Hepatocyte (in vitro differentiated cells): ENCODE measurements at regions not wholly inside any gene's neighbourhood (a gene's known extent, or its start where the extent isn't known, plus 50 kb on each side); places are given as distances from the start of the nearest gene placed in this dataset.

Experiments
- DNase-seq: peaks from one replicate; pipeline ENCODE4 v3.0.0-alpha.2; 2016; ENCODE audit warnings: low spot score
- H2AFZ ChIP-seq: fragments of 200-600 bp; sonication (generic); 2 replicates; pipeline ENCODE4 v1.6.0; 2016; ENCODE audit warnings: antibody characterized with exemption, mild to moderate bottlenecking
- H3K27ac ChIP-seq: fragments of 200-600 bp; sonication (generic); 2 replicates; pipeline ENCODE4 v1.5.1; 2016; ENCODE audit warnings: mild to moderate bottlenecking
- H3K27me3 ChIP-seq: fragments of 200-600 bp; sonication (generic); 2 replicates; pipeline ENCODE4 v1.6.1; 2016
- H3K36me3 ChIP-seq: fragments of 200-600 bp; sonication (generic); replicated peaks from 2 replicates; pipeline ENCODE4 v1.5.1; 2016; ENCODE audit warnings: low read depth; ENCODE audit not compliant: insufficient read depth
- H3K4me1 ChIP-seq: fragments of 200-600 bp; sonication (generic); 2 replicates; pipeline ENCODE4 v1.5.1; 2016; ENCODE audit warnings: mild to moderate bottlenecking, moderate library complexity; ENCODE audit not compliant: insufficient read depth
- H3K4me2 ChIP-seq: fragments of 200-600 bp; sonication (generic); 2 replicates; pipeline ENCODE4 v1.6.0; 2016
- H3K4me3 ChIP-seq: fragments of 200-600 bp; sonication (generic); 2 replicates; pipeline ENCODE4 v1.5.1; 2016; ENCODE audit warnings: mild to moderate bottlenecking
- H3K79me2 ChIP-seq: fragments of 200-600 bp; sonication (generic); 2 replicates; pipeline ENCODE4 v1.6.0; 2017; ENCODE audit warnings: mild to moderate bottlenecking
- H3K9me2 ChIP-seq: fragments of 200-600 bp; sonication (generic); replicated peaks from 2 replicates; pipeline ENCODE4 v1.6.0; 2017; ENCODE audit warnings: mild to moderate bottlenecking; ENCODE audit not compliant: insufficient read depth
- H3K9me3 ChIP-seq: fragments of 200-600 bp; sonication (generic); 2 replicates; pipeline ENCODE4 v1.5.1; 2016; ENCODE audit warnings: low read depth, mild to moderate bottlenecking
- H4K20me1 ChIP-seq: fragments of 200-600 bp; sonication (generic); 2 replicates; pipeline ENCODE4 v1.6.0; 2016; ENCODE audit warnings: mild to moderate bottlenecking; ENCODE audit not compliant: insufficient read depth, poor library complexity, severe bottlenecking
- EZH2 ChIP-seq: fragments of 200-600 bp; sonication (generic); IDR thresholded peaks from 2 replicates; pipeline ENCODE4 v1.6.1; 2016; ENCODE audit warnings: antibody characterized with exemption, mild to moderate bottlenecking, borderline replicate concordance
- EZH2phosphoT487 ChIP-seq: fragments of 200-600 bp; sonication (generic); IDR thresholded peaks from one replicate; pipeline ENCODE4 v1.6.1; 2018; ENCODE audit warnings: antibody characterized with exemption, mild to moderate bottlenecking, low read depth, moderate library complexity; ENCODE audit not compliant: unreplicated experiment, severe bottlenecking
- WGBS: methylation state at CpG from one replicate; pipeline ENCODE4 v1.1.6; 2016; ENCODE audit warnings: low lambda C conversion rate; ENCODE audit errors: missing lambda C conversion rate; 5-methylcytosine and 5-hydroxymethylcytosine counted together
- TF ChIP-seq, protein P1 (sequence below): fragments of 200-600 bp; sonication (generic); IDR thresholded peaks from 2 replicates; pipeline ENCODE4 v1.5.1; 2016; ENCODE audit warnings: antibody characterized with exemption, mild to moderate bottlenecking; ENCODE audit not compliant: poor library complexity

DNA sequence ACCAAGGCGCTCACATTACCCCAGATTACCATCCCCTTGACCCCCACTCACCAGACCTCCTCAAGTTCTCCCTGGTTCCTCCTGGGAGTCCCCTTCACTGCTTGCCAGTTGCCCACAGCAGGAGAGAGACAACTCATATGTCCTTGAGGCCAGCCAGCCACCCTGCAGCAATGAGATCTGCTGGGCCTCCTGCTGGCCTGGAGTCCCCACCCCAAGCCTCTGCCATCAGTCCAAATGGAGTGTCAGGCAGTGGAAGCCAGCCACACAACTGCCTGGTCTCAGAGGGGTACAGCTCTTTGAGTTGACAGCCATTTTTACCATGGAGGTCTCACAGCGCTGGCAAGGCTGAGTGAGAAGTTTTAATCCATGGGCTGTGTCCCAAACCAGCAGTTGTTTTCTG, 53.0 kb upstream of the EXOC4 start:
- Histone ChIP-seq H3K4me3 (no peak overlapping the region), H3K4me2 (no peak overlapping the region), H2AFZ (no peak overlapping the region), H4K20me1 (no peaks in the 10 kb centered on the region), H3K27ac (no peak overlapping the region), H3K9me2 (no peaks in the 10 kb centered on the region), H3K4me1 (no peaks in the 10 kb centered on the region), H3K36me3 (no peaks in the 10 kb centered on the region), H3K9me3 (no peaks in the 10 kb centered on the region), H3K27me3 (peaks cover 9% of the 10 kb centered on the region), H3K79me2 (no peaks in the 10 kb centered on the region)
- DNase-seq, result no peak
- WGBS, result 95% methylated on average over 2 of the region's 2 CpGs
- TF ChIP-seq EZH2 (no peak), EZH2phosphoT487 (no peak)
- TF ChIP-seq, protein P1, sequence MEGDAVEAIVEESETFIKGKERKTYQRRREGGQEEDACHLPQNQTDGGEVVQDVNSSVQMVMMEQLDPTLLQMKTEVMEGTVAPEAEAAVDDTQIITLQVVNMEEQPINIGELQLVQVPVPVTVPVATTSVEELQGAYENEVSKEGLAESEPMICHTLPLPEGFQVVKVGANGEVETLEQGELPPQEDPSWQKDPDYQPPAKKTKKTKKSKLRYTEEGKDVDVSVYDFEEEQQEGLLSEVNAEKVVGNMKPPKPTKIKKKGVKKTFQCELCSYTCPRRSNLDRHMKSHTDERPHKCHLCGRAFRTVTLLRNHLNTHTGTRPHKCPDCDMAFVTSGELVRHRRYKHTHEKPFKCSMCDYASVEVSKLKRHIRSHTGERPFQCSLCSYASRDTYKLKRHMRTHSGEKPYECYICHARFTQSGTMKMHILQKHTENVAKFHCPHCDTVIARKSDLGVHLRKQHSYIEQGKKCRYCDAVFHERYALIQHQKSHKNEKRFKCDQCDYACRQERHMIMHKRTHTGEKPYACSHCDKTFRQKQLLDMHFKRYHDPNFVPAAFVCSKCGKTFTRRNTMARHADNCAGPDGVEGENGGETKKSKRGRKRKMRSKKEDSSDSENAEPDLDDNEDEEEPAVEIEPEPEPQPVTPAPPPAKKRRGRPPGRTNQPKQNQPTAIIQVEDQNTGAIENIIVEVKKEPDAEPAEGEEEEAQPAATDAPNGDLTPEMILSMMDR, result no peak

DNA sequence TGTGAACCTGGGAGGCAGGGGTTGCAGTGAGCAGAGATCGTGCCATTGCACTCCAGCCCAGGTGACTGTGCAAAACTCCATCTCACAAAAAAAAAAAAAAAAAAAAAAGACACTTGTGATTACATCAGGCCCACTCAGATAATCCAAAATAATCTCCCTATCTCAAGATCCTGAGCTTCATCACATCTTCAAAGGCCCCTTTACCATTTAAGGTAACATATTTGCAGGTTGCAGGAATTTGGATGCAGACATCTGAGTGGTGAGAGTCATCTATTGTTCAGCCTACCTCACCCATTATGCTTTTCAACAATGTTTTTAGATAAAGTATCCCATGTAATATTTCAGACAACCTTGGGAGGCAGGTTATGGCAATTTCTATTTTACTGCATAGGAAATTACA, 51.4 kb upstream of the EXOC4 start:
- Histone ChIP-seq H3K4me2 (no peak overlapping the region), H2AFZ (no peak overlapping the region), H3K27me3 (peaks cover 9% of the 10 kb centered on the region), H3K9me3 (no peaks in the 10 kb centered on the region), H3K4me3 (no peak overlapping the region), H3K27ac (no peak overlapping the region), H3K36me3 (no peaks in the 10 kb centered on the region), H3K9me2 (no peaks in the 10 kb centered on the region), H4K20me1 (no peaks in the 10 kb centered on the region), H3K4me1 (no peaks in the 10 kb centered on the region), H3K79me2 (no peaks in the 10 kb centered on the region)
- no peak for TF ChIP-seq EZH2phosphoT487
- DNase-seq, result no peak
- WGBS, result 94% methylated on average over 1 of the region's 1 CpG

DNA sequence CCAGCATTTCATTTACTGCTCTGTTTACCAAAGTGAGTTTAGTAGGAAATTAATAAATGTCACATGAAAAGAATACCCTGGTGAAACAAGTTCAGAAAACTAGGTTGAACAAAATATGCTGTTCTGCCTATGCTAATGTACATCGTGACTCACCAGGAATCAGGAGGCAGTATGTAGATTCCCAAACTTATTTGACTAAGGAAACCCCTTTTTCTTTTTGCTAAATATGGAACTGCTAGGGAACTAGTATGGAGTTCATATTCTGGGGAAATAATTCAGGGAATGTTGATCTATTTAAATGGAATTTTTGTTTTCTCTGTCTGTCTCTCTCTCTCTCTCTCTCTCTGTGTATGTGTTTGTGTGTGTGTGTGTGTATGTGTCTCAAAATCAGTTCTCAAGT, 49.9 kb upstream of the EXOC4 start:
- no peak for TF ChIP-seq EZH2
- TF ChIP-seq EZH2phosphoT487, result no peak
- TF ChIP-seq, protein P1, result no peak
- no peak for DNase-seq
- Histone ChIP-seq H3K79me2 (no peaks in the 10 kb centered on the region), H3K36me3 (no peaks in the 10 kb centered on the region), H4K20me1 (no peaks in the 10 kb centered on the region), H2AFZ (no peak overlapping the region), H3K27me3 (peaks cover under 1% of the 10 kb centered on the region), H3K9me2 (no peaks in the 10 kb centered on the region), H3K9me3 (no peaks in the 10 kb centered on the region), H3K4me3 (no peak overlapping the region), H3K4me1 (no peaks in the 10 kb centered on the region), H3K27ac (no peak overlapping the region), H3K4me2 (no peak overlapping the region)
- WGBS, result 89% methylated on average over 1 of the region's 1 CpG
